ENCODE measurements at regions not wholly inside any gene's neighbourhood (a gene's known extent, or its start where the extent isn't known, plus 50 kb on each side); places are given as distances from the start of the nearest gene placed in this dataset.

- Histone ChIP-seq H3K9me3 (ENCODE audit: control insufficient read depth, low read length) (no peaks in the 10 kb centered on the region), H3K27me3 (replicated peaks; ENCODE audit: control insufficient read depth, insufficient read depth, low read length, poor library complexity, severe bottlenecking) (no peaks in the 10 kb centered on the region), H3K36me3 (ENCODE audit: control insufficient read depth, insufficient read depth, low read length) (no peaks in the 10 kb centered on the region), H3K4me1 (ENCODE audit: control insufficient read depth, insufficient read depth, low read length, poor library complexity, severe bottlenecking) (no peaks in the 10 kb centered on the region), H3K4me3 (ENCODE audit: insufficient read depth, low read depth, low read length, poor library complexity, severe bottlenecking) (no peak overlapping the region), H3K27ac (ENCODE audit: insufficient read depth, low read length, poor library complexity, severe bottlenecking) (no peak overlapping the region)
- DNase-seq: no peak
These were observed 165.0 kb downstream of the ABHD5 start for GRCh38 chr3:43855674-43856299.

GRCh38 chr3:43856351-43856750, 165.6 kb downstream of the ABHD5 start:
- DNase-seq: no peak
- Histone ChIP-seq H3K27ac (ENCODE audit: insufficient read depth, low read length, poor library complexity, severe bottlenecking) (no peak overlapping the region), H3K9me3 (ENCODE audit: control insufficient read depth, low read length) (no peaks in the 10 kb centered on the region), H3K27me3 (replicated peaks; ENCODE audit: control insufficient read depth, insufficient read depth, low read length, poor library complexity, severe bottlenecking) (no peaks in the 10 kb centered on the region), H3K36me3 (ENCODE audit: control insufficient read depth, insufficient read depth, low read length) (no peaks in the 10 kb centered on the region), H3K4me1 (ENCODE audit: control insufficient read depth, insufficient read depth, low read length, poor library complexity, severe bottlenecking) (no peaks in the 10 kb centered on the region), H3K4me3 (ENCODE audit: insufficient read depth, low read depth, low read length, poor library complexity, severe bottlenecking) (no peak overlapping the region)

GRCh38 chr3:43856761-43857160, 166.0 kb downstream of the ABHD5 start:
- no peak for DNase-seq
- no peaks in the 10 kb centered on the region for H3K36me3 ChIP-seq (ENCODE audit: control insufficient read depth, insufficient read depth, low read length)
- no peaks in the 10 kb centered on the region for H3K9me3 ChIP-seq (ENCODE audit: control insufficient read depth, low read length)
- H3K27ac ChIP-seq (ENCODE audit: insufficient read depth, low read length, poor library complexity, severe bottlenecking): no peak overlapping the region
- no peaks in the 10 kb centered on the region for H3K27me3 ChIP-seq (replicated peaks; ENCODE audit: control insufficient read depth, insufficient read depth, low read length, poor library complexity, severe bottlenecking)
- H3K4me1 ChIP-seq (ENCODE audit: control insufficient read depth, insufficient read depth, low read length, poor library complexity, severe bottlenecking): no peaks in the 10 kb centered on the region
- H3K4me3 ChIP-seq (ENCODE audit: insufficient read depth, low read depth, low read length, poor library complexity, severe bottlenecking): no peak overlapping the region

- Histone ChIP-seq H3K4me1 (ENCODE audit: control insufficient read depth, insufficient read depth, low read length, poor library complexity, severe bottlenecking) (no peaks in the 10 kb centered on the region), H3K27me3 (replicated peaks; ENCODE audit: control insufficient read depth, insufficient read depth, low read length, poor library complexity, severe bottlenecking) (no peaks in the 10 kb centered on the region), H3K9me3 (ENCODE audit: control insufficient read depth, low read length) (no peaks in the 10 kb centered on the region), H3K27ac (ENCODE audit: insufficient read depth, low read length, poor library complexity, severe bottlenecking) (no peak overlapping the region), H3K4me3 (ENCODE audit: insufficient read depth, low read depth, low read length, poor library complexity, severe bottlenecking) (no peak overlapping the region), H3K36me3 (ENCODE audit: control insufficient read depth, insufficient read depth, low read length) (no peaks in the 10 kb centered on the region)
- no peak for DNase-seq
These were observed 166.9 kb downstream of the ABHD5 start for GRCh38 chr3:43857361-43858293.

GRCh38 chr3:43858294-43858701, 167.6 kb downstream of the ABHD5 start:
- DNase-seq: no peak
- H3K36me3 ChIP-seq (ENCODE audit: control insufficient read depth, insufficient read depth, low read length): no peaks in the 10 kb centered on the region

GRCh38 chr3:43859766-43860165, 169.0 kb downstream of the ABHD5 start:
- Histone ChIP-seq H3K9me3 (ENCODE audit: control insufficient read depth, low read length) (no peaks in the 10 kb centered on the region), H3K4me1 (ENCODE audit: control insufficient read depth, insufficient read depth, low read length, poor library complexity, severe bottlenecking) (no peaks in the 10 kb centered on the region), H3K27ac (ENCODE audit: insufficient read depth, low read length, poor library complexity, severe bottlenecking) (no peak overlapping the region), H3K4me3 (ENCODE audit: insufficient read depth, low read depth, low read length, poor library complexity, severe bottlenecking) (no peak overlapping the region), H3K36me3 (ENCODE audit: control insufficient read depth, insufficient read depth, low read length) (no peaks in the 10 kb centered on the region), H3K27me3 (replicated peaks; ENCODE audit: control insufficient read depth, insufficient read depth, low read length, poor library complexity, severe bottlenecking) (no peaks in the 10 kb centered on the region)
- no peak for DNase-seq

More at GRCh38 chr3:43858294-43858701, 167.6 kb downstream of the ABHD5 start:
- Histone ChIP-seq H3K4me3 (ENCODE audit: insufficient read depth, low read depth, low read length, poor library complexity, severe bottlenecking) (no peak overlapping the region), H3K4me1 (ENCODE audit: control insufficient read depth, insufficient read depth, low read length, poor library complexity, severe bottlenecking) (no peaks in the 10 kb centered on the region), H3K27ac (ENCODE audit: insufficient read depth, low read length, poor library complexity, severe bottlenecking) (no peak overlapping the region), H3K27me3 (replicated peaks; ENCODE audit: control insufficient read depth, insufficient read depth, low read length, poor library complexity, severe bottlenecking) (no peaks in the 10 kb centered on the region), H3K9me3 (ENCODE audit: control insufficient read depth, low read length) (no peaks in the 10 kb centered on the region)

GRCh38 chr3:43861635-43862034, 170.9 kb downstream of the ABHD5 start:
- H3K36me3 ChIP-seq (ENCODE audit: control insufficient read depth, insufficient read depth, low read length): no peaks in the 10 kb centered on the region
- H3K9me3 ChIP-seq (ENCODE audit: control insufficient read depth, low read length): no peaks in the 10 kb centered on the region
- H3K4me3 ChIP-seq (ENCODE audit: insufficient read depth, low read depth, low read length, poor library complexity, severe bottlenecking): no peak overlapping the region
- no peaks in the 10 kb centered on the region for H3K4me1 ChIP-seq (ENCODE audit: control insufficient read depth, insufficient read depth, low read length, poor library complexity, severe bottlenecking)
- no peak for DNase-seq
- H3K27me3 ChIP-seq (replicated peaks; ENCODE audit: control insufficient read depth, insufficient read depth, low read length, poor library complexity, severe bottlenecking): no peaks in the 10 kb centered on the region
- no peak overlapping the region for H3K27ac ChIP-seq (ENCODE audit: insufficient read depth, low read length, poor library complexity, severe bottlenecking)

- no peaks in the 10 kb centered on the region for H3K27me3 ChIP-seq (replicated peaks; ENCODE audit: control insufficient read depth, insufficient read depth, low read length, poor library complexity, severe bottlenecking)
- no peak overlapping the region for H3K27ac ChIP-seq (ENCODE audit: insufficient read depth, low read length, poor library complexity, severe bottlenecking)
- no peaks in the 10 kb centered on the region for H3K4me1 ChIP-seq (ENCODE audit: control insufficient read depth, insufficient read depth, low read length, poor library complexity, severe bottlenecking)
- DNase-seq: no peak
- no peaks in the 10 kb centered on the region for H3K9me3 ChIP-seq (ENCODE audit: control insufficient read depth, low read length)
- no peak overlapping the region for H3K4me3 ChIP-seq (ENCODE audit: insufficient read depth, low read depth, low read length, poor library complexity, severe bottlenecking)
- H3K36me3 ChIP-seq (ENCODE audit: control insufficient read depth, insufficient read depth, low read length): no peaks in the 10 kb centered on the region
These were observed 171.7 kb downstream of the ABHD5 start for GRCh38 chr3:43862470-43862869.

- H3K9me3 ChIP-seq (ENCODE audit: control insufficient read depth, low read length): no peaks in the 10 kb centered on the region
- no peak overlapping the region for H3K4me3 ChIP-seq (ENCODE audit: insufficient read depth, low read depth, low read length, poor library complexity, severe bottlenecking)
- H3K36me3 ChIP-seq (ENCODE audit: control insufficient read depth, insufficient read depth, low read length): no peaks in the 10 kb centered on the region
- DNase-seq: no peak
- no peak overlapping the region for H3K27ac ChIP-seq (ENCODE audit: insufficient read depth, low read length, poor library complexity, severe bottlenecking)
- H3K27me3 ChIP-seq (replicated peaks; ENCODE audit: control insufficient read depth, insufficient read depth, low read length, poor library complexity, severe bottlenecking): no peaks in the 10 kb centered on the region
- H3K4me1 ChIP-seq (ENCODE audit: control insufficient read depth, insufficient read depth, low read length, poor library complexity, severe bottlenecking): no peaks in the 10 kb centered on the region
These were observed 172.5 kb downstream of the ABHD5 start for GRCh38 chr3:43862992-43863805.
